GM12891 (cell line): ENCODE measurements at regions not wholly inside any gene's neighbourhood (a gene's known extent, or its start where the extent isn't known, plus 50 kb on each side); places are given as distances from the start of the nearest gene placed in this dataset.

Source experiments
- DNase-seq: peaks from one replicate; pipeline ENCODE4 v3.0.0; 2011; ENCODE audit warnings: low spot score; ENCODE audit not compliant: insufficient read length
- FAIRE-seq: peaks from 2 replicates; lab custom pipeline; 2011; peaks lifted over from hg19 to GRCh38; lab: Jason Lieb, UNC
- POU2F2 ChIP-seq: IDR thresholded peaks from 2 replicates; pipeline ENCODE4 v1.6.1; 2011; ENCODE audit warnings: low read depth, mild to moderate bottlenecking, control low read depth, low read length, moderate library complexity

DNA sequence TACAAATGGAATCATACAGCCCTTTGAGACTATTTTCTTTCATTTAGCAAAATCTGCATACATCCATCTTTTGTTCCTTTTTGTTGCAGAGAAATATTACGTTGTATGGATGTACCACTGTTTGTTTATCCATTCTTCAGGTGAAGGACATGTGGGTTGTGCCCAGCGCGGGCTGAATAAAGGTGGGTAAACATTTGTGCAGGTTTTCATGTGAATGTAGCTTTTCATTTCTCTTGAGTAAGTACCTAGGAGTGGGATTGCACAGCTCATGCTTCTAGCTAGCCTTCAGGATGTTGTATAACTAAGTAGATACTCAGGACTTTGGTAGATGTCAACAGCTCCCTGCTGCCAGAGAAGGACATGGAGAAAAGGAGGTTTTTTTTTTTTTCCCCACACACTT, 50.6 kb upstream of the SPRED2 start:
- FAIRE-seq (no peak), DNase-seq (no peak)
- no peak for TF ChIP-seq POU2F2
